GM21367 (cell line): ENCODE measurements at regions not wholly inside any gene's neighbourhood (a gene's known extent, or its start where the extent isn't known, plus 50 kb on each side); places are given as distances from the start of the nearest gene placed in this dataset.

Experiments used
- ATAC-seq: cut with Tn5 transposase; IDR thresholded peaks from one replicate; pipeline ENCODE4 v1.9.1; 2021; ENCODE audit not compliant: unreplicated experiment

- ATAC-seq, result no peak
Measured at GRCh38 chr11:130727157-130728119, 188.8 kb downstream of the SNX19 start.

GRCh38 chr11:130728185-130729180, 187.8 kb downstream of the SNX19 start:
- ATAC-seq, result no peak

GRCh38 chr11:130729193-130729592, 187.1 kb downstream of the SNX19 start:
- ATAC-seq, result no peak

GRCh38 chr11:130729678-130730300, 186.5 kb downstream of the SNX19 start:
- ATAC-seq, result no peak

GRCh38 chr11:130731401-130731800, 184.9 kb downstream of the SNX19 start:
- ATAC-seq, result no peak

- no peak for ATAC-seq
Measured at GRCh38 chr11:130732476-130732875, 183.8 kb downstream of the SNX19 start.

GRCh38 chr11:130737041-130737830, 179.0 kb downstream of the SNX19 start:
- ATAC-seq, result no peak

- no peak for ATAC-seq
Measured at GRCh38 chr11:130737866-130738431, 178.3 kb downstream of the SNX19 start.

- ATAC-seq, result no peak
Measured at GRCh38 chr11:130738611-130739010, 177.7 kb downstream of the SNX19 start.

GRCh38 chr11:130740819-130741218, 175.5 kb downstream of the SNX19 start:
- ATAC-seq, result no peak

- ATAC-seq, result no peak
Measured at GRCh38 chr11:130744794-130745193, 171.5 kb downstream of the SNX19 start.

- no peak for ATAC-seq
Measured at GRCh38 chr11:130749216-130749615, 167.1 kb downstream of the SNX19 start.

GRCh38 chr11:130760515-130761125, 155.7 kb downstream of the SNX19 start:
- ATAC-seq, result no peak

GRCh38 chr11:130761560-130762220, 154.6 kb downstream of the SNX19 start:
- ATAC-seq, result no peak

GRCh38 chr11:130762638-130763037, 153.6 kb downstream of the SNX19 start:
- ATAC-seq, result no peak

- no peak for ATAC-seq
Measured at GRCh38 chr11:130763087-130763980, 152.9 kb downstream of the SNX19 start.

GRCh38 chr11:130765406-130765805, 150.9 kb downstream of the SNX19 start:
- ATAC-seq, result no peak
